Peyer's patch (tissue), 4 donors: ENCODE measurements at regions not wholly inside any gene's neighbourhood (a gene's known extent, or its start where the extent isn't known, plus 50 kb on each side); places are given as distances from the start of the nearest gene placed in this dataset.
A peak's percentile ranks its signal among the peaks of the same experiment; 100 is the strongest.

Experiments used
- DNase-seq, 3 donors: peaks; one replicate each; pipeline ENCODE4 v3.0.0-alpha.2; 2017 to 2019
- H3K27ac ChIP-seq, 4 donors: fragments of 200-600 bp; sonication (generic); one replicate each; pipeline ENCODE4 v1.5.1; 2016 to 2019
- H3K27me3 ChIP-seq, 2 donors: fragments of 200-600 bp; sonication (generic); one replicate each; pipeline ENCODE4 v1.5.1; 2019
- H3K36me3 ChIP-seq, 3 donors: fragments of 200-600 bp; sonication (generic); one replicate each; pipeline ENCODE4 v1.5.1; 2016 to 2019
- H3K4me1 ChIP-seq, 4 donors: fragments of 200-600 bp; sonication (generic); one replicate each; pipeline ENCODE4 v1.5.1; 2016 to 2019
- H3K4me3 ChIP-seq, 4 donors: fragments of 200-600 bp; sonication (generic); 1 replicate in 3 of 4; 2 replicates in 1 of 4; pipeline ENCODE4 v1.5.1; 2016 to 2019; ENCODE audit warnings: mild to moderate bottlenecking in 1 of 4
- H3K9me3 ChIP-seq, 4 donors: fragments of 200-600 bp; sonication (generic); one replicate each; pipeline ENCODE4 v1.5.1; 2016 to 2019; ENCODE audit warnings: mild to moderate bottlenecking in 1 of 4
- POLR2A ChIP-seq, 2 donors: fragments of 450-650 bp; IDR thresholded peaks; one replicate each; pipeline ENCODE4 v1.5.1; 2017; ENCODE audit warnings: antibody characterized with exemption in 2 of 2, mild to moderate bottlenecking in 2 of 2, moderate library complexity in 2 of 2
- TF ChIP-seq, protein P1 (sequence below), 6 experiments: fragments of 450-650 bp in 4 of 6; fragments of 200-600 bp in 2 of 6; sonication (generic) in 1 of 6; IDR thresholded peaks; one replicate each; pipeline ENCODE4 v1.5.1; 2017 to 2019; ENCODE audit warnings: antibody characterized with exemption in 6 of 6, mild to moderate bottlenecking in 3 of 6, moderate library complexity in 1 of 6

DNA sequence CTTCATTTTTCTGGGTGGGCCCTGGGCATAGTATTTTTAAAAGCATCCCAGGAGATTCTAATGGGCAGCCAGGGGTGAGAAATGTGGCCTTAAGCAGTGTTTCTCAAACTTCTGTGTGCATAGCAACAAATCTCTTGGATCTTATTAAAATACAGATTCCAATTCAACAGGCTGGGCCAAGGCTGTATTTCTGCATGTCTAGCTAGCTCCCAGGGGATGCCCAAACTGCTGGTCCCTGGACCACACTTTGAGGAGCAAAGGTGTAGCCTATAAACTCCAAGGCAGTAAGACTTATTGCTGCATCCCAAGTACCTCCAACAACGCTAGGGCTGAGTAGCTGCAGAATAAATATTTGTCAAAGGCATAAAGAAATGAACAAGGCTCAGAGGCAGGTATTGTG, 292.9 kb upstream of the ZMIZ1 start:
- peak overlapping the region in 1 of 4 donors; percentile 6 for H3K27ac ChIP-seq
- no peak for DNase-seq
- H3K36me3 ChIP-seq = no peaks in the 10 kb centered on the region
- no peak for TF ChIP-seq POLR2A (IDR thresholded peaks at IDR 0.05)
- TF ChIP-seq, protein P1, sequence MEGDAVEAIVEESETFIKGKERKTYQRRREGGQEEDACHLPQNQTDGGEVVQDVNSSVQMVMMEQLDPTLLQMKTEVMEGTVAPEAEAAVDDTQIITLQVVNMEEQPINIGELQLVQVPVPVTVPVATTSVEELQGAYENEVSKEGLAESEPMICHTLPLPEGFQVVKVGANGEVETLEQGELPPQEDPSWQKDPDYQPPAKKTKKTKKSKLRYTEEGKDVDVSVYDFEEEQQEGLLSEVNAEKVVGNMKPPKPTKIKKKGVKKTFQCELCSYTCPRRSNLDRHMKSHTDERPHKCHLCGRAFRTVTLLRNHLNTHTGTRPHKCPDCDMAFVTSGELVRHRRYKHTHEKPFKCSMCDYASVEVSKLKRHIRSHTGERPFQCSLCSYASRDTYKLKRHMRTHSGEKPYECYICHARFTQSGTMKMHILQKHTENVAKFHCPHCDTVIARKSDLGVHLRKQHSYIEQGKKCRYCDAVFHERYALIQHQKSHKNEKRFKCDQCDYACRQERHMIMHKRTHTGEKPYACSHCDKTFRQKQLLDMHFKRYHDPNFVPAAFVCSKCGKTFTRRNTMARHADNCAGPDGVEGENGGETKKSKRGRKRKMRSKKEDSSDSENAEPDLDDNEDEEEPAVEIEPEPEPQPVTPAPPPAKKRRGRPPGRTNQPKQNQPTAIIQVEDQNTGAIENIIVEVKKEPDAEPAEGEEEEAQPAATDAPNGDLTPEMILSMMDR (IDR thresholded peaks at IDR 0.05) = no peak
- no peak overlapping the region for H3K4me3 ChIP-seq
- H3K4me1 ChIP-seq = peaks cover 0 to 22% (median 0%) of the 10 kb centered on the region in 4 donors
- H3K27me3 ChIP-seq = no peaks in the 10 kb centered on the region
- no peaks in the 10 kb centered on the region for H3K9me3 ChIP-seq

DNA sequence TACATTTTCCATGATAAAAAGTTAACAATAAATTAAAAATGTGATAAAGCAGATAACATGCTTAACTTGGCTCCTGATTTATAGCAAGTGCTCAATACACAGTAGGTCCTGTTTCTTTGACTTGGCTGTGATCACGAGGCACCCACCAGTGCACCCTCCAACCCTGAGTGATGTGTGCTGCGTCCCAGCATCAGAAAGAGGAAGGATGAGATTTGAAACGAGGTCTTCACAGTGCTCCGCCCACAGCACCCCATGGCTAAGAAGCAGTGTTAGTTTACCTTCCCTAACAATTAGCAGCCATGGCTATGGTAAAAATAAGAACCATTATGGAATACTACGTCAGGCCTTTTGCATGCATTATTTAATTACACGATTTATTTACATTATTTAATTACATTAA, 292.0 kb upstream of the ZMIZ1 start:
- no peaks in the 10 kb centered on the region for H3K9me3 ChIP-seq
- H3K27ac ChIP-seq = peak overlapping the region in 1 of 4 donors; percentile 62
- H3K27me3 ChIP-seq = no peaks in the 10 kb centered on the region
- peaks cover 0 to 18% (median 0%) of the 10 kb centered on the region in 4 donors for H3K4me1 ChIP-seq
- H3K4me3 ChIP-seq = no peak overlapping the region
- H3K36me3 ChIP-seq = no peaks in the 10 kb centered on the region
- TF ChIP-seq, protein P1 (IDR thresholded peaks at IDR 0.05) = no peak
- no peak for TF ChIP-seq POLR2A (IDR thresholded peaks at IDR 0.05)
- DNase-seq = peak in 1 of 3 donors; percentile 15

DNA sequence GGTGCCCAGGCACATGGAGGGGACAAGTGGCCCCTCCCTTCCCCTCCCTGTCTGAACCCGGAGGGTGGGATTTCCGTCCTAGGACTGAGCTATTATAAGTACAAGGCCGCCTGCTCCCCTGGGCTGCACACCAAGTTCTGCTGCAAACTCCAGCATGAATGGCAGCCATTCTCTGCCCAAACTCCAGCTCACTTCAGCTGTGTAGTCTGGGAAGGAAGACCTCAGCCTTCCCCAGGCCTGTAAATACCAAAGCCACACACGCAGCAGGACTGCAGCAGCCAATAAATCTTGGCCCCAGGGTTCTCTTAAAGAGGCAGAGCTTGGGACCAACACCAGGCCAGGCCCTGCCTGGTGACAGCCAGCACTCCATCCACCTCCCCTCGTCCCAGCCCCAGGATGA, 291.3 kb upstream of the ZMIZ1 start:
- Histone ChIP-seq H3K27ac (peak overlapping the region in 3 of 4 donors; percentile 31 to 62 (median 59)), H3K27me3 (no peaks in the 10 kb centered on the region), H3K9me3 (no peaks in the 10 kb centered on the region), H3K36me3 (no peaks in the 10 kb centered on the region), H3K4me1 (peaks cover 0 to 13% (median 0%) of the 10 kb centered on the region in 4 donors), H3K4me3 (no peak overlapping the region)
- peak in 1 of 3 donors; percentile 43 for DNase-seq
- TF ChIP-seq, protein P1 (IDR thresholded peaks at IDR 0.05) = no peak
- TF ChIP-seq POLR2A (IDR thresholded peaks at IDR 0.05) = no peak

- Histone ChIP-seq H3K27me3 (no peaks in the 10 kb centered on the region), H3K4me3 (no peak overlapping the region), H3K27ac (peak overlapping the region in 3 of 4 donors; percentile 31 to 62 (median 59)), H3K4me1 (peaks cover 0 to 13% (median 0%) of the 10 kb centered on the region in 4 donors), H3K9me3 (peaks cover 0 to under 1% (median 0%) of the 10 kb centered on the region in 4 donors), H3K36me3 (no peaks in the 10 kb centered on the region)
- DNase-seq = peak in 1 of 3 donors; percentile 33
- TF ChIP-seq, protein P1 (IDR thresholded peaks at IDR 0.05) = no peak
- no peak for TF ChIP-seq POLR2A (IDR thresholded peaks at IDR 0.05)
These were observed 290.9 kb upstream of the ZMIZ1 start for GRCh38 chr10:78777867-78778266.

- TF ChIP-seq, protein P1 (IDR thresholded peaks at IDR 0.05) = no peak
- no peak for TF ChIP-seq POLR2A (IDR thresholded peaks at IDR 0.05)
- peak in 1 of 3 donors; percentile 19 for DNase-seq
- Histone ChIP-seq H3K36me3 (no peaks in the 10 kb centered on the region), H3K4me3 (no peak overlapping the region), H3K9me3 (peaks cover 0 to 4% (median 0%) of the 10 kb centered on the region in 4 donors), H3K27ac (peak overlapping the region in 1 of 4 donors; percentile 59), H3K4me1 (peaks cover 0 to 13% (median 0%) of the 10 kb centered on the region in 4 donors), H3K27me3 (no peaks in the 10 kb centered on the region)
These were observed 290.1 kb upstream of the ZMIZ1 start for GRCh38 chr10:78778444-78779338.
